ENCODE measurements at regions not wholly inside any gene's neighbourhood (a gene's known extent, or its start where the extent isn't known, plus 50 kb on each side); places are given as distances from the start of the nearest gene placed in this dataset.

- Histone ChIP-seq H2AFZ (ENCODE audit: low read length) (no peak overlapping the region), H3K4me2 (ENCODE audit: low read depth, low read length) (no peak overlapping the region), H3K36me3 (replicated peaks in 1 of 2; ENCODE audit: control insufficient read depth in 1 of 2, insufficient read depth in 2 of 2, low read length in 2 of 2) (no peaks in the 10 kb centered on the region), H3K4me1 (ENCODE audit: insufficient read depth, low read length) (peaks cover 47% of the 10 kb centered on the region), H3K9ac (ENCODE audit: insufficient read depth, low read depth, low read length) (no peak overlapping the region), H3K79me2 (ENCODE audit: insufficient read depth, low read length) (no peaks in the 10 kb centered on the region), H4K20me1 (ENCODE audit: insufficient read depth, low read length) (no peaks in the 10 kb centered on the region), H3K27ac (ENCODE audit: extremely low read length, insufficient read depth, low read length) (no peak overlapping the region), H3K27me3 (ENCODE audit: control insufficient read depth in 1 of 2, insufficient read depth in 2 of 2, low read length in 2 of 2) (no peaks in the 10 kb centered on the region), H3K9me3 (ENCODE audit: low read length) (no peaks in the 10 kb centered on the region), H3K4me3 (replicated peaks in 1 of 3; ENCODE audit: insufficient read depth in 1 of 3, low read depth in 2 of 3, low read length in 3 of 3) (no peak overlapping the region)
- ATAC-seq: no peak
- intact Hi-C loops (cut with micrococcal nuclease; ENCODE audit: unreplicated experiment): loop anchor here (10.0 kb wide), 1 partner anchor 163 kb away; the partner anchor contains the start of gene NR3C1
- 88% methylated on average over 6 of the region's 6 CpGs for WGBS (ENCODE audit: low lambda C conversion rate)
- TF ChIP-seq ZNF616 (CRISPR knock-in tag; IDR thresholded peaks at IDR 0.05; ENCODE audit: low read depth) (no peak), RARA (CRISPR knock-in tag; IDR thresholded peaks at IDR 0.05) (peak; percentile 39)
- TF ChIP-seq, protein P1, sequence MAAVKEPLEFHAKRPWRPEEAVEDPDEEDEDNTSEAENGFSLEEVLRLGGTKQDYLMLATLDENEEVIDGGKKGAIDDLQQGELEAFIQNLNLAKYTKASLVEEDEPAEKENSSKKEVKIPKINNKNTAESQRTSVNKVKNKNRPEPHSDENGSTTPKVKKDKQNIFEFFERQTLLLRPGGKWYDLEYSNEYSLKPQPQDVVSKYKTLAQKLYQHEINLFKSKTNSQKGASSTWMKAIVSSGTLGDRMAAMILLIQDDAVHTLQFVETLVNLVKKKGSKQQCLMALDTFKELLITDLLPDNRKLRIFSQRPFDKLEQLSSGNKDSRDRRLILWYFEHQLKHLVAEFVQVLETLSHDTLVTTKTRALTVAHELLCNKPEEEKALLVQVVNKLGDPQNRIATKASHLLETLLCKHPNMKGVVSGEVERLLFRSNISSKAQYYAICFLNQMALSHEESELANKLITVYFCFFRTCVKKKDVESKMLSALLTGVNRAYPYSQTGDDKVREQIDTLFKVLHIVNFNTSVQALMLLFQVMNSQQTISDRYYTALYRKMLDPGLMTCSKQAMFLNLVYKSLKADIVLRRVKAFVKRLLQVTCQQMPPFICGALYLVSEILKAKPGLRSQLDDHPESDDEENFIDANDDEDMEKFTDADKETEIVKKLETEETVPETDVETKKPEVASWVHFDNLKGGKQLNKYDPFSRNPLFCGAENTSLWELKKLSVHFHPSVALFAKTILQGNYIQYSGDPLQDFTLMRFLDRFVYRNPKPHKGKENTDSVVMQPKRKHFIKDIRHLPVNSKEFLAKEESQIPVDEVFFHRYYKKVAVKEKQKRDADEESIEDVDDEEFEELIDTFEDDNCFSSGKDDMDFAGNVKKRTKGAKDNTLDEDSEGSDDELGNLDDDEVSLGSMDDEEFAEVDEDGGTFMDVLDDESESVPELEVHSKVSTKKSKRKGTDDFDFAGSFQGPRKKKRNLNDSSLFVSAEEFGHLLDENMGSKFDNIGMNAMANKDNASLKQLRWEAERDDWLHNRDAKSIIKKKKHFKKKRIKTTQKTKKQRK (IDR thresholded peaks at IDR 0.05; ENCODE audit: low read length): no peak
- POLR2A ChIA-PET: no interaction called here
- CTCF ChIA-PET (ENCODE audit: low intra/inter-chr PET ratio, low total read pairs): no interaction called here
- in situ Hi-C loops (cut with HindIII; ENCODE audit: extremely low pct_ligation_motif_present, low pct_unique_long_range_greater_than_20kb): no loop called here
- DNase-seq (ENCODE audit: low spot score): no peak
- BruUV-seq (replicated peaks): no TSS peak
- no peak for FAIRE-seq
Measured at GRCh38 chr5:143567583-143568504, 164.4 kb upstream of the NR3C1 start.

- ATAC-seq: no peak
- H4K20me1 ChIP-seq (ENCODE audit: insufficient read depth, low read length): no peaks in the 10 kb centered on the region
- H3K4me1 ChIP-seq (ENCODE audit: insufficient read depth, low read length): peaks cover 59% of the 10 kb centered on the region
- no peaks in the 10 kb centered on the region for H3K27me3 ChIP-seq (ENCODE audit: control insufficient read depth in 1 of 2, insufficient read depth in 2 of 2, low read length in 2 of 2)
- no peaks in the 10 kb centered on the region for H3K36me3 ChIP-seq (replicated peaks in 1 of 2; ENCODE audit: control insufficient read depth in 1 of 2, insufficient read depth in 2 of 2, low read length in 2 of 2)
- FAIRE-seq: no peak
- ChIA-PET POLR2A (interaction anchor here (1.1 kb wide), 1 partner anchor 29 kb away, joined by 4 read pairs; no protein-coding TSS in a partner anchor), CTCF (ENCODE audit: low intra/inter-chr PET ratio, low total read pairs) (no interaction called here)
- H3K79me2 ChIP-seq (ENCODE audit: insufficient read depth, low read length): no peaks in the 10 kb centered on the region
- H3K9ac ChIP-seq (ENCODE audit: insufficient read depth, low read depth, low read length): no peak overlapping the region
- no TSS peak for BruUV-seq (replicated peaks)
- 100% methylated on average over 2 of the region's 2 CpGs for WGBS (ENCODE audit: low lambda C conversion rate)
- no peak overlapping the region for H2AFZ ChIP-seq (ENCODE audit: low read length)
- no peaks in the 10 kb centered on the region for H3K9me3 ChIP-seq (ENCODE audit: low read length)
- intact Hi-C loops (cut with micrococcal nuclease; ENCODE audit: unreplicated experiment): loop anchor here (10.0 kb wide), 1 partner anchor 161 kb away; the partner anchor contains the start of gene NR3C1
- H3K4me2 ChIP-seq (ENCODE audit: low read depth, low read length): no peak overlapping the region
- in situ Hi-C loops (cut with HindIII; ENCODE audit: extremely low pct_ligation_motif_present, low pct_unique_long_range_greater_than_20kb): no loop called here
- no peak overlapping the region for H3K4me3 ChIP-seq (replicated peaks in 1 of 3; ENCODE audit: insufficient read depth in 1 of 3, low read depth in 2 of 3, low read length in 3 of 3)
- DNase-seq (ENCODE audit: low spot score): no peak
- H3K27ac ChIP-seq (ENCODE audit: extremely low read length, insufficient read depth, low read length): no peak overlapping the region
- TF ChIP-seq RXRA (CRISPR knock-in tag; IDR thresholded peaks at IDR 0.05): no peak
- TF ChIP-seq BCLAF1 (IDR thresholded peaks at IDR 0.05): no peak
- no peak for TF ChIP-seq ZNF20 (CRISPR knock-in tag; IDR thresholded peaks at IDR 0.05)
- TF ChIP-seq BRF2 (CRISPR knock-in tag; IDR thresholded peaks at IDR 0.05): no peak
Measured at GRCh38 chr5:143566139-143566538, 162.7 kb upstream of the NR3C1 start.

All from HepG2 (cell line).